ENCODE measurements at regions not wholly inside any gene's neighbourhood (a gene's known extent, or its start where the extent isn't known, plus 50 kb on each side); places are given as distances from the start of the nearest gene placed in this dataset.
"Not testable (repeated sequence)": the region's sequence is repeated elsewhere in the genome, so short reads cannot be mapped to it uniquely, and the experiment has no call there.

GRCh38 chr4:8985786-8986185 lies 114.1 kb upstream of the HMX1 start:
- H2BK15ac ChIP-seq (ENCODE audit: low read depth, low read length); H4K20me1 ChIP-seq (ENCODE audit: control insufficient read depth, insufficient read depth, insufficient read length); H3K9me3 ChIP-seq (ENCODE audit: control insufficient read depth, low read depth, low read length); H2BK5ac ChIP-seq (ENCODE audit: insufficient read length, low read length); H3K18ac ChIP-seq (ENCODE audit: insufficient read length, low read depth, low read length); H3K4me3 Mint-ChIP-seq; H3K4me1 Mint-ChIP-seq; H3K79me1 ChIP-seq (ENCODE audit: insufficient read depth, low read depth, low read length, poor library complexity, severe bottlenecking); H2AFZ ChIP-seq (ENCODE audit: low read length); H3K4ac ChIP-seq (ENCODE audit: low read depth, low read length); H3K4me2 ChIP-seq (ENCODE audit: insufficient read depth, insufficient read length, low read length); H3K27ac Mint-ChIP-seq; H4K5ac ChIP-seq (ENCODE audit: insufficient read length, low read depth, low read length); H3T11ph ChIP-seq (ENCODE audit: low read length); H3K79me2 ChIP-seq (ENCODE audit: insufficient read depth, low read length); H2BK12ac ChIP-seq (ENCODE audit: insufficient read length, low read depth, low read length); H3K14ac ChIP-seq (ENCODE audit: insufficient read depth, low read length); H3K9ac ChIP-seq (ENCODE audit: extremely low read depth, insufficient read length, low read length); H2AK5ac ChIP-seq (ENCODE audit: insufficient read length, low read length); H3K23me2 ChIP-seq (ENCODE audit: insufficient read length, low read depth, low read length, poor library complexity, severe bottlenecking); DNase-seq; H3K27me3 Mint-ChIP-seq (ENCODE audit: low read depth); H3K27ac ChIP-seq (ENCODE audit: insufficient read length, low read depth, low read length); H3K27me3 ChIP-seq (ENCODE audit: insufficient read depth, low read length); H2BK20ac ChIP-seq (ENCODE audit: low read depth, low read length, poor library complexity, severe bottlenecking); H3K23ac ChIP-seq (ENCODE audit: insufficient read length, low read depth, low read length); H3K4me1 ChIP-seq (ENCODE audit: insufficient read depth, low read length); H3K36me3 Mint-ChIP-seq (ENCODE audit: insufficient read depth in 1 of 3, low read depth in 3 of 3); H2BK120ac ChIP-seq (ENCODE audit: low read depth, low read length, poor library complexity, severe bottlenecking); H4K91ac ChIP-seq (ENCODE audit: insufficient read length, low read depth, low read length); H3K56ac ChIP-seq (ENCODE audit: insufficient read length, low read depth, low read length); H4K8ac ChIP-seq (replicated peaks; ENCODE audit: insufficient read length, low read depth, low read length): not testable (repeated sequence)
- H3K9me3 Mint-ChIP-seq, result peaks cover 21 to 84% of the 10 kb centered on the region in 2 experiments
- WGBS (ENCODE audit: extremely low coverage, insufficient read length, low lambda C conversion rate), result no CpG with 5 or more reads among the region's 15 CpGs

- H2BK20ac ChIP-seq (ENCODE audit: low read depth, low read length, poor library complexity, severe bottlenecking); H4K5ac ChIP-seq (ENCODE audit: insufficient read length, low read depth, low read length); DNase-seq; H3K79me1 ChIP-seq (ENCODE audit: insufficient read depth, low read depth, low read length, poor library complexity, severe bottlenecking); H3K9me3 ChIP-seq (ENCODE audit: control insufficient read depth, low read depth, low read length); H2BK120ac ChIP-seq (ENCODE audit: low read depth, low read length, poor library complexity, severe bottlenecking); H3K18ac ChIP-seq (ENCODE audit: insufficient read length, low read depth, low read length); H2BK5ac ChIP-seq (ENCODE audit: insufficient read length, low read length); H3K4me3 Mint-ChIP-seq; H4K91ac ChIP-seq (ENCODE audit: insufficient read length, low read depth, low read length); H3K56ac ChIP-seq (ENCODE audit: insufficient read length, low read depth, low read length); H2BK15ac ChIP-seq (ENCODE audit: low read depth, low read length); H3K27ac Mint-ChIP-seq; H3T11ph ChIP-seq (ENCODE audit: low read length); H3K79me2 ChIP-seq (ENCODE audit: insufficient read depth, low read length); H3K36me3 Mint-ChIP-seq (ENCODE audit: insufficient read depth in 1 of 3, low read depth in 3 of 3); H4K20me1 ChIP-seq (ENCODE audit: control insufficient read depth, insufficient read depth, insufficient read length); H4K8ac ChIP-seq (replicated peaks; ENCODE audit: insufficient read length, low read depth, low read length); H2AK5ac ChIP-seq (ENCODE audit: insufficient read length, low read length); H3K4me2 ChIP-seq (ENCODE audit: insufficient read depth, insufficient read length, low read length); H3K27me3 ChIP-seq (ENCODE audit: insufficient read depth, low read length); H3K4me1 Mint-ChIP-seq; H3K23ac ChIP-seq (ENCODE audit: insufficient read length, low read depth, low read length); H3K9ac ChIP-seq (ENCODE audit: extremely low read depth, insufficient read length, low read length); H2BK12ac ChIP-seq (ENCODE audit: insufficient read length, low read depth, low read length); H3K23me2 ChIP-seq (ENCODE audit: insufficient read length, low read depth, low read length, poor library complexity, severe bottlenecking); H3K4ac ChIP-seq (ENCODE audit: low read depth, low read length); H3K4me1 ChIP-seq (ENCODE audit: insufficient read depth, low read length); H3K14ac ChIP-seq (ENCODE audit: insufficient read depth, low read length); H3K27me3 Mint-ChIP-seq (ENCODE audit: low read depth); H2AFZ ChIP-seq (ENCODE audit: low read length); H3K27ac ChIP-seq (ENCODE audit: insufficient read length, low read depth, low read length): not testable (repeated sequence)
- no CpG with 5 or more reads among the region's 11 CpGs for WGBS (ENCODE audit: extremely low coverage, insufficient read length, low lambda C conversion rate)
- H3K9me3 Mint-ChIP-seq, result peaks cover 21 to 81% of the 10 kb centered on the region in 2 experiments
These were observed 113.0 kb upstream of the HMX1 start for GRCh38 chr4:8984641-8985040.

Measured in H9 (cell line).